ENCODE measurements at regions not wholly inside any gene's neighbourhood (a gene's known extent, or its start where the extent isn't known, plus 50 kb on each side); places are given as distances from the start of the nearest gene placed in this dataset.

GRCh38 chr4:183840311-183840710 lies 64.8 kb upstream of the STOX2 start:
- Histone ChIP-seq H3K36me3 (no peaks in the 10 kb centered on the region), H3K4me3 (no peak overlapping the region), H3K27me3 (no peaks in the 10 kb centered on the region), H3K4me1 (no peaks in the 10 kb centered on the region), H3K27ac (no peak overlapping the region), H3K9me3 (no peaks in the 10 kb centered on the region)
- no peak for DNase-seq (ENCODE audit: extremely low spot score in 2 of 2)
- TF ChIP-seq CTCF (IDR thresholded peaks at IDR 0.05) (peak; percentile 77 to 85 (median 79)), POLR2A (IDR thresholded peaks at IDR 0.05) (no peak)
- intact Hi-C loops (cut with DNase I): loop anchor here (5.0 kb wide), 1 partner anchor 327 kb away; no protein-coding TSS in a partner anchor

GRCh38 chr4:183841001-183841400 lies 64.1 kb upstream of the STOX2 start:
- H3K27me3 ChIP-seq: no peaks in the 10 kb centered on the region
- DNase-seq (ENCODE audit: extremely low spot score in 2 of 2): no peak
- H3K9me3 ChIP-seq: no peaks in the 10 kb centered on the region
- H3K4me3 ChIP-seq: no peak overlapping the region
- H3K27ac ChIP-seq: no peak overlapping the region
- H3K4me1 ChIP-seq: no peaks in the 10 kb centered on the region
- intact Hi-C loops (cut with DNase I): loop anchor here (5.0 kb wide), 1 partner anchor 326 kb away; no protein-coding TSS in a partner anchor
- no peak for TF ChIP-seq CTCF (IDR thresholded peaks at IDR 0.05)
- TF ChIP-seq POLR2AphosphoS5 (IDR thresholded peaks at IDR 0.05; ENCODE audit: insufficient read depth in 1 of 2, low read depth in 1 of 2): no peak
- TF ChIP-seq POLR2A (IDR thresholded peaks at IDR 0.05): no peak
- H3K36me3 ChIP-seq: no peaks in the 10 kb centered on the region

GRCh38 chr4:183842129-183842528 lies 63.0 kb upstream of the STOX2 start:
- no peak for DNase-seq (ENCODE audit: extremely low spot score in 2 of 2)
- TF ChIP-seq CTCF (IDR thresholded peaks at IDR 0.05) (no peak), POLR2A (IDR thresholded peaks at IDR 0.05) (no peak), POLR2AphosphoS5 (IDR thresholded peaks at IDR 0.05; ENCODE audit: insufficient read depth in 1 of 2, low read depth in 1 of 2) (no peak)
- no peaks in the 10 kb centered on the region for H3K9me3 ChIP-seq
- intact Hi-C loops (cut with DNase I): loop anchor here (5.0 kb wide), 1 partner anchor 325 kb away; no protein-coding TSS in a partner anchor
- H3K4me3 ChIP-seq: no peak overlapping the region
- H3K36me3 ChIP-seq: no peaks in the 10 kb centered on the region
- H3K27me3 ChIP-seq: no peaks in the 10 kb centered on the region
- no peaks in the 10 kb centered on the region for H3K4me1 ChIP-seq
- H3K27ac ChIP-seq: no peak overlapping the region

- no peak overlapping the region for H3K27ac ChIP-seq
- H3K4me1 ChIP-seq: no peaks in the 10 kb centered on the region
- DNase-seq (ENCODE audit: extremely low spot score in 2 of 2): no peak
- H3K4me3 ChIP-seq: no peak overlapping the region
- TF ChIP-seq POLR2A (IDR thresholded peaks at IDR 0.05) (no peak), CTCF (IDR thresholded peaks at IDR 0.05) (no peak), POLR2AphosphoS5 (IDR thresholded peaks at IDR 0.05; ENCODE audit: insufficient read depth in 1 of 2, low read depth in 1 of 2) (no peak)
- H3K9me3 ChIP-seq: no peaks in the 10 kb centered on the region
- H3K27me3 ChIP-seq: no peaks in the 10 kb centered on the region
- intact Hi-C loops (cut with DNase I): loop anchor here (5.0 kb wide), 1 partner anchor 324 kb away; no protein-coding TSS in a partner anchor
- H3K36me3 ChIP-seq: no peaks in the 10 kb centered on the region
Observed at GRCh38 chr4:183843248-183843671, 61.8 kb upstream of the STOX2 start.

GRCh38 chr4:183846951-183847350 lies 58.2 kb upstream of the STOX2 start:
- Histone ChIP-seq H3K9me3 (no peaks in the 10 kb centered on the region), H3K27ac (no peak overlapping the region), H3K27me3 (no peaks in the 10 kb centered on the region), H3K36me3 (no peaks in the 10 kb centered on the region), H3K4me3 (no peak overlapping the region), H3K4me1 (no peaks in the 10 kb centered on the region)
- no peak for DNase-seq (ENCODE audit: extremely low spot score in 2 of 2)
- intact Hi-C loops (cut with DNase I): no loop called here
- no peak for TF ChIP-seq POLR2A (IDR thresholded peaks at IDR 0.05)
- TF ChIP-seq CTCF (IDR thresholded peaks at IDR 0.05): no peak
- TF ChIP-seq POLR2AphosphoS5 (IDR thresholded peaks at IDR 0.05; ENCODE audit: insufficient read depth in 1 of 2, low read depth in 1 of 2): no peak

Measured in vagina (tissue), 2 donors.